Retinal pigment epithelial cell (primary cell): ENCODE measurements at regions not wholly inside any gene's neighbourhood (a gene's known extent, or its start where the extent isn't known, plus 50 kb on each side); places are given as distances from the start of the nearest gene placed in this dataset.

ENCODE experiments used
- DNase-seq: peaks from one replicate; pipeline ENCODE4 v3.0.0-alpha.2; 2010; ENCODE audit warnings: low read depth
- H3K4me3 ChIP-seq: 2 replicates; pipeline ENCODE4 v1.5.1; 2011; ENCODE audit warnings: mild to moderate bottlenecking, low read length, control low read depth, moderate library complexity
- CTCF ChIP-seq: conservative IDR thresholded peaks from 2 replicates; pipeline ENCODE4 v1.5.1; 2011; ENCODE audit warnings: low read depth, low read length, control low read depth, inconsistent platforms

- no peak for DNase-seq
- H3K4me3 ChIP-seq = no peak overlapping the region
- TF ChIP-seq CTCF = no peak
Observed at GRCh38 chr12:91565846-91566245, 383.2 kb upstream of the DCN start.

GRCh38 chr12:91565246-91565645 is 382.6 kb upstream of the DCN start:
- peak; percentile 43 for DNase-seq
- H3K4me3 ChIP-seq = no peak overlapping the region
- TF ChIP-seq CTCF = no peak

- no peak for TF ChIP-seq CTCF
- H3K4me3 ChIP-seq = no peak overlapping the region
- DNase-seq = no peak
Observed at GRCh38 chr12:91563011-91563765, 380.6 kb upstream of the DCN start.

- no peak for TF ChIP-seq CTCF
- DNase-seq = no peak
- no peak overlapping the region for H3K4me3 ChIP-seq
Observed at GRCh38 chr12:91562476-91562875, 379.9 kb upstream of the DCN start.

GRCh38 chr12:91561958-91562325 is 379.3 kb upstream of the DCN start:
- H3K4me3 ChIP-seq = no peak overlapping the region
- DNase-seq = no peak

GRCh38 chr12:91561301-91561957 is 378.8 kb upstream of the DCN start:
- no peak for TF ChIP-seq CTCF
- DNase-seq = no peak
- no peak overlapping the region for H3K4me3 ChIP-seq

More at GRCh38 chr12:91561958-91562325, 379.3 kb upstream of the DCN start:
- no peak for TF ChIP-seq CTCF

- DNase-seq = no peak
- H3K4me3 ChIP-seq = no peak overlapping the region
- TF ChIP-seq CTCF = no peak
Observed at GRCh38 chr12:91556909-91557308, 374.3 kb upstream of the DCN start.
